ENCODE measurements at regions not wholly inside any gene's neighbourhood (a gene's known extent, or its start where the extent isn't known, plus 50 kb on each side); places are given as distances from the start of the nearest gene placed in this dataset.
A peak's percentile ranks its signal among the peaks of the same experiment; 100 is the strongest.
"Not testable (repeated sequence)": the region's sequence is repeated elsewhere in the genome, so short reads cannot be mapped to it uniquely, and the experiment has no call there.

- no peak for DNase-seq
Measured at GRCh38 chr14:45558183-45558582, 305.2 kb upstream of the MIS18BP1 start.

- DNase-seq: no peak
Measured at GRCh38 chr14:45553981-45554380, 301.0 kb upstream of the MIS18BP1 start.

DNA sequence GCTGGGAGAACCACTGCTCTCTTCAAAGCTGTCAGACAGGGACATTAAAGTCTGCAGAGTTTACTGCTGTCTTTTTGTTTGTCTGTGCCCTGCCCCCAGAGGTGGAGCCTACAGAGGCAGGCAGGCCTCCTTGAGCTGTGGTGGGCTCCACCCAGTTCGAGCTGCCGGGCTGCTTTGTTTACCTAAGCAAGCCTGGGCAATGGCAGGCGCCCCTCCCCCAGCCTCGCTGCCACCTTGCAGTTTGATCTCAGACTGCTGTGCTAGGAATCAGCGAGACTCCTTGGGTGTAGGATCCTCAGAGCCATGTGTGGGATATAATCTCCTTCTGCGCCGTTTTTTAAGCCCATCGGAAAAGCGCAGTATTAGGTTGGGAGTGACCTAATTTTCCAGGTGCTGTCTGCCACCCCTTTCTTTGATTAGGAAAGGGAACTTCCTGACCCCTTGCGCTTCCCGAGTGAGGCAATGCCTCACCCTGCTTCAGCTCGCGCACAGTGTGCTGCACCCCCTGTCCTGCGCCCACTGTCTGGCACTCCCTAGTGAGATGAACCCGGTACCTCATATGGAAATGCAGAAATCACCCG is 298.3 kb upstream of the MIS18BP1 start:
- not testable (repeated sequence) for DNase-seq

- DNase-seq: no peak
Measured at GRCh38 chr14:45531022-45531421, 278.0 kb upstream of the MIS18BP1 start.

DNA sequence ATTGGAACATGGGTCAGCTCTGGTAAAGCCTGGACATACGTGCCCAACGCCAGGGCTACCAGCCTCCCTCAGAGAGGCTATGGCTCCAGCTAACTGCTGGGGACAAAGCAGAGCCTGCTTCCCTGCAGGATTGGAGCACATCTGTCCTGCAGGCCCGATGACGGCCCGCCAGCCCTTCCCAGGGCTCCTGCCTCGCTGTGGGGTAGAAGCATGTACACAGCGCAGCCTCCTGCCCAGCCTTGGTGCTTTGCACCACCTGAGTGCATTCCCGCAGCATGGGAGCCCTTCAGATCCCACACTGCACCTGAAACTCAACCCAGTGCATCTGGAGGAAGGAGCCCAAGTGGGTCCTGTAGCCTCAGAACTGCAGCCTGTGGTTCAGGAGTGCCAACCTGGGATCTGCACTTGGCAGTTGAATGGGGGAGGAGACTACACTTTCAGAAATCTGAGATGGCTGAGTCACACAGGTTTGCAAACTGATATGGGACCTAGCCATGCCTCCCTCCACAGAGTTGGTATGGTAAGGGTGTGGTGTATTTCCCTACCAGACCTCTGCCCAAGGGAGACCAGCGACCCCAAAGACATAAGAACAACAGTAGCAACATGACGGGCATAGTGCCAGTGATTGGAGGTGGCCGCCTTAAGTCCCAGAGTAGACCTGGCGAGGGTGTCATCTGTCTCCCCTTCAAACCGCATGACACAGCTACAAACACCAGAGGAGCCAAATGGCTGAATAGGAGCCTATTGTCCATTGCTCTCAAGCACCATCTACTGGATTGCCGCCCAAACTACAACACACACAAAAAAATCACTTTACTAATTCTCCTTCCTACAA is 273.9 kb upstream of the MIS18BP1 start:
- DNase-seq: peak; percentile 0

DNA sequence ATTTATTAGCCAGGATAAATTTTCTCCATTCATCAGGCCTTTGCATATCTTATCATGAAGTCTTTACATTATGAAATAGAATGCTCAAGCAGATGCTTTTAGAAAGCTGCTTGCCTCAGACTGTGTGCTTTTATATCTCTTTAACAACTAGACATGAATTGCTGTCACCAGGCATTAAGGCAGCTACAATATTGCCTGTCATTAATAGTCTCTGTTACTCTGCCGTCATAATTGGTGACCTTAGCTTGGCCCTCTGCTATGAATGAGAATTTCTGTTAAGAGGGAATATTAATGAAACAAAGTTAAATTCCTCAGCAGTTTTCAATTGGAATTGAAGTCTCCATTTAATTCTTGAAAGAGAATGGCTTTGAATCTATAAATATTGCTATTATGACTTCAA is 266.8 kb upstream of the MIS18BP1 start:
- no peak for DNase-seq

- DNase-seq: no peak
Measured at GRCh38 chr14:45492876-45493275, 239.9 kb upstream of the MIS18BP1 start.

DNA sequence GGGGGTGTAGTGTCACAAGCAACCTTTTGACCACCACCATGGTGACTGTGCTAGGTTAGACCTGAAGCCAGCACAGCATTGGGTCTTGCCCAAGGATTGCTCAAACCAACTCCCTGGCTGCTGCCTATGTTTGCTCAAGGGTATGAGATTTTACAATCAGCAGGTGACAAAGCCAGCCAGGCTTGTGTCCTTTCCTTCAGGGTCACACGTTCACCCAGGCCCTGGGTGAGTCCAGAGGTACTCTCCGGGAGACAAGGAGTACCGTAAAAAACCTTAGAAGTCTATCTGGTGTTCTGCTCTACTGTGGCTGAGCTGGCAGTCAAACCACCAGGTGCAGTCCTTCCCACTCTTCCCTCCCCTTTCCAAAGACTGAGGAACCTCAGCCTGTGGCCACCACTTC is 238.9 kb upstream of the MIS18BP1 start:
- DNase-seq: no peak

- no peak for DNase-seq
Measured at GRCh38 chr14:45486599-45486998, 233.6 kb upstream of the MIS18BP1 start.

DNA sequence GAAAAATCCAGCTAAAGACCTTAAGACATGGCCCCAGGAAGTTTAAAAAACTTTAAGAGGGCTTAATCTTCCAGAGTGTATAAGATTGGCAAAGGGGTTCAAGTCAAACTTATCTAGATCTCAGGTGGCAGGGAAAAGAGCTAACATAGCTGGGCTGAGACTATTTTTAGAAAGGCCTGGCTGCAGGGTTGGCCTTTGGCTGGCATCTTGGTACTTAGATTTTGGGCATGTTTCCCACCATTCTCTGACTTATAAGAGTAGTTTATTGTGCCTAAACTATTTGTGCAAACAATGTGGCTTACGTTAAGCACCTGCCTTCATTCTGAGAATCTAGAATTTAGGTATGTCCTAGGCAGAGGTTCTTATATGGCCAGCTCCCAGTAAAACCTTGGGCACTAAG is 214.0 kb upstream of the MIS18BP1 start:
- no peak for DNase-seq

GRCh38 chr14:45434221-45434620 is 181.2 kb upstream of the MIS18BP1 start:
- no peak for DNase-seq

GRCh38 chr14:45426685-45427282 is 173.8 kb upstream of the MIS18BP1 start:
- peak; percentile 41 for DNase-seq

- no peak for DNase-seq
Measured at GRCh38 chr14:45406942-45407341, 153.9 kb upstream of the MIS18BP1 start.

DNA sequence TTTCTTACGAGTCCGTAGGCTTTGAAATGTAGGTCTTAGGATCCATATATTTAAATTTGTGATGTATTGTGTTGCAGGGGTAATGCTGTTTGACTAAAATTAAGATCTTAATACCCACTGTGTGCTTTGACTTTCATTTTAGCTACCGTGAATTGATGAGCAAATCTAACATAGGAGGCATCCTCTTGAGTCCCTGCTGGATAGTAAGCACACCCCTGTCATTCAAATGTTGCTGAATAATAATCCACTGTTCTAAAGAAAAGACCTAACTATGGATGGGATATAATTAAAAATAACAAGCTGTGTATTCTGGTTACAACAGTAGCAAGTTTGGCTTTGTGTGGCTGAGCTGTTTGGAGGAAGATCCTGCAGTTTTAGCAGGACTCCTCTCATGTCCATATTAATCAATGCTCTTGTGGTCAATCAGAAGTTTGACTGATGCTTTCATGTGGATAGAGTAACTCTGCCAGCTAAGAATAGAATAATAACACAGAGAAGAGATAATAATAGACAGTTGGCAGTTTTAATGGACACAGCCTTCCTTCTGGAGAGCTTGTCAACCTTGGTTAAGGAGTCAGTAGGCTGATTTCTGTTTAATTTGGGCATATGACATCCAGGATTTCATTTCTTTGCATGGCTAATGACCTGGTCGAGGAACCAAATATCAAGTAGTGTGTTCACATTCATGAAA is 148.1 kb upstream of the MIS18BP1 start:
- DNase-seq: no peak

- DNase-seq: no peak
Measured at GRCh38 chr14:45400509-45400908, 147.5 kb upstream of the MIS18BP1 start.

GRCh38 chr14:45381091-45381490 is 128.1 kb upstream of the MIS18BP1 start:
- no peak for DNase-seq

GRCh38 chr14:45377166-45377565 is 124.2 kb upstream of the MIS18BP1 start:
- no peak for DNase-seq

- no peak for DNase-seq
Measured at GRCh38 chr14:45373877-45374276, 120.9 kb upstream of the MIS18BP1 start.

DNA sequence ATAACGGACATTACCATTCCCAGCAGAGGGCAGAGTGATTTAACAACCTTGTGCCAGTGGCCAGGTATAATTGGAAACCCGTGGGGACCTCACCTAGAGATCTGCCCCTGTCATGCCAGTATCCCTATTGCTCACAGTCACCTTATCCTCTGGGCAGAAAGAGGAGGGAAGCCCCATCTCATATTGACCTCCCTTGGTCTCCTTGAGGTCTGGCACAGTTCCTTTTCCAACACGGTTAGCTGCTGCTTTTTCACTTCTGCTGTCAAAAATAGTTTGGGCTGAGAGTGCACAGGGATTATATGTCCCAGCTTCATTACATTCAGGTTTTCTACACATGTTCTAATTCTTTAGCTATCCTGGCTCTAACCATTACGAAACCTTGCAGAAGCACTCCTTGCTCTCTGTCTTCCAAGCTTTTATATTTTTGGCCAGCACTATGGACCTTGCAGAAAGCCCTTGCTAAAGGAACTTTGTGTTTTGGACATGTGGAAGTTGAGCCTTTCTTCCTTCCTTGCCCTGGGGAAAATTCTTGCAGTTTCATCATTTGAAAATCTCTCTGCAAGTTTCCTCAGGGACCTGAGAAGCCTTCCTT is 111.7 kb upstream of the MIS18BP1 start:
- DNase-seq: no peak

GRCh38 chr14:45362505-45362904 is 109.5 kb upstream of the MIS18BP1 start:
- DNase-seq: no peak

- DNase-seq: peak; percentile 21
Measured at GRCh38 chr14:45361727-45362126, 108.7 kb upstream of the MIS18BP1 start.

DNA sequence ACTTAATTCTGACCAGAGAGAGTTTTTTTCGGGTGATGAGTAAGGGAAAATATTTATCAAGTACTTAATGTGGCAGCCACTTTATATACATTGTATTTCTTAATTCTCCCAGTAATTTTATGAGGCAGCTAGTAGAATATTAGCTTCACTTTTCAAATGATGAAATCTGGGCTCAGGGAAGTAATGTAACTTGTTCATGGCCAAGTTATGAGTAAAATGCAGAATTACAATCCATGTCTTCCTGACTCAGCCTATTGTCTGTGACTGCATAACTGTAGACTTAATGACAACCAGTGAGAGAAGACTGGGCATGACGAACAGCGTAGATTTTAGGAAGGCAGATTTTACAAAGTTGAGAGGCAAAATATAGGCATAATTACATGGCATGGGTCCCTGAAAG is 106.7 kb upstream of the MIS18BP1 start:
- peak; percentile 63 for DNase-seq

DNA sequence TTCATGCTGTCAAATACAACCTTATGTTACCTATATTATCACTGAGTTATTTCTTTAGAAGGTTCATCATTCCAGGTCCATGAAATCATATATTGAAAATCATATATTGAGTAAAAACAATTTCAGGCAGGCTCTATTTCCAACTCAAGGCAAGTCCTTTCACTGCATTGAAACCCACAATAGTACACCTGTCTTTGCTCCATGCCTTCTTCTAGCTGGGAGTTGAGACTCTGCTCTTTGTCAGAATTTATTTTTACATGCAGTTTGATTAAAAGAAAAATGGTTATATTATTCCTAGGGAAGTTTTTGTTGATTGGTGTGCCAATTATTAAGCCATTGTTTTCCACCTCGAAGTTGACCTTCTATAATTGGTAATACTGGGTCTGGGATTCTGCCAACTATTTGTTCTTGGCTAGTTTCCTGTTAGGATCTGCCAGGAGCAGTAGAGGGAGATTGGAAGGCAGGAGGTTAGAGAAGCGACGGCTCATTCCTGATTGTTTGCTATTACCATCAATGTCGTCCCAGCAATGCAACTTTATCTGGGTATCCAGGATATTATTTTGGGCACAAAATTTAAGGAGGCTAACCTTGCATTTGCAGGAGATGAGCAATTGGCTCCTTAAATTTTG is 79.5 kb upstream of the MIS18BP1 start:
- DNase-seq: no peak
